Left renal pelvis (tissue), 4 donors: ENCODE measurements at regions not wholly inside any gene's neighbourhood (a gene's known extent, or its start where the extent isn't known, plus 50 kb on each side); places are given as distances from the start of the nearest gene placed in this dataset.

Source experiments
- DNase-seq, 4 donors: peaks; one replicate each; pipeline ENCODE4 v3.0.0-alpha.2; 2013; ENCODE audit warnings: low read depth in 4 of 4, low spot score in 3 of 4

- DNase-seq = no peak
Measured at GRCh38 chr16:51755577-51756355, 604.7 kb upstream of the SALL1 start.

DNA sequence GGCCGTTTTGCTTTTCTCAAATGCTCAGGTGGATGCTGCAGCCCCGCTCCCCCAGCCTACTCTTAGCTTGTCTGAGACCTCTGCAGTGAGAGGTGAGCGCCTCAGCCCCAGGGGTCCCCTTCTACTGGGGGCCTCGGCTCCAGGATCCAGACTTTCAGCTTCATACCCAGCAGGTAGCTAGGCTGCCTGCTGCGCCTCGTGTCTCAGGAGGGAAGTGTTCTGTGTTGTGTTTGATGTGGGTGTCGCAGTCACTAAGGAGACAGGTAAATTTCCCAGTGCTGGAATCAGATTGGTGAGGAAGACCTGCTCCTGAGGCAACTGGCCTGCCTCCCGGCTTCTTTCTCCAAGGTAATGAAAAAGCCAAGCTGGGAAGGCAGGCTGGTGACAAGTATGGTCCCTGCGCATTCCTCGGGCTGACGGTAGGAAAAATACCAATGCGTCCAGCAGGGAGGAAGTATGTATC lies 604.0 kb upstream of the SALL1 start:
- no peak for DNase-seq

DNA sequence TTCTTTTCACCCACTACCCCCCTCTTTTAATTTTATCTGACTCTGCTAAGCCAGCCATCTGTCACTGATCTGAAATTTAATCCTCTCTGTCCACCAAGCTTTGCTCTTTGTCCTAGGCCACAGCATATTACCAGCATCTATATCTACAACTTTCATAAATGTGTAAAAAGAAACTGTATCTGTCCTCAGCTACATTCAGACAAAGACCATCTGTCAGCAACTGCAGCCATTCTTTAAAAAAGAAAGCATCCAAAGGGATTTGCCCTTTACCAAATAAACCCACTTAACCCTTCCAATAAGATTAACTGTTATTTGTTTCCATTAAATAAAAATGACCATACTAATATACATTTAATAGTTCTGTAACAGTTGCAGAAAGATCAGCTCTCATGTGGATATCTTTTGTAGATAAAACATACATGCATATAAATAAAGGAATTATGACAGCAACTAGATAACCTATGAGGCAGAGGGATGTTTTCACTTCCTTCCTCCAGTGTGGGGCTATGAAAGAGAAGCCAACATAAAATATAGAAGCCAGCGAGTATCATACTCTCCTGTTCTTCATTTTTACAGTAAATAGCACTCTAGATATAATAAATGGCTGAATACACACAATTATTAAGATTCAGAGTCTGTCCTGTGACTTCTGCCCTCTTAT lies 602.5 kb upstream of the SALL1 start:
- no peak for DNase-seq

- no peak for DNase-seq
Measured at GRCh38 chr16:51752438-51752995, 601.4 kb upstream of the SALL1 start.

DNA sequence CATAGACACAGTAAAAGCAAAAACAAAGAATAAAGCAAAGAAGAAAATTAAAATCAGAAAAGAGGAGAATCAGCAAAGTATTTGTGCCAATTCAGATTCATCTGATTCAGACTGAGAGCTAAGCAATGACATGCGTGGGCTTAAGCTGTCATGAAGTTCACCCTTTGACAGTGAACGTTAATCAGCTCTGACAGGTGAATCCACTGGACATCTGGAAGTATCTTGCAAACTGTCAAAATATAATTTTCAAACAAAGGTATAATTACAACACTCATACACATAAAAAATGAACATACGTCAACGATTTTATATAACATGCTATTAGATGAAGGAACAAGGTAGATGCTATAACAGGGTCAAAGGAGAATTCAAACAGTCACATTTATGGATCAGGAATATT lies 596.3 kb upstream of the SALL1 start:
- DNase-seq = no peak

DNA sequence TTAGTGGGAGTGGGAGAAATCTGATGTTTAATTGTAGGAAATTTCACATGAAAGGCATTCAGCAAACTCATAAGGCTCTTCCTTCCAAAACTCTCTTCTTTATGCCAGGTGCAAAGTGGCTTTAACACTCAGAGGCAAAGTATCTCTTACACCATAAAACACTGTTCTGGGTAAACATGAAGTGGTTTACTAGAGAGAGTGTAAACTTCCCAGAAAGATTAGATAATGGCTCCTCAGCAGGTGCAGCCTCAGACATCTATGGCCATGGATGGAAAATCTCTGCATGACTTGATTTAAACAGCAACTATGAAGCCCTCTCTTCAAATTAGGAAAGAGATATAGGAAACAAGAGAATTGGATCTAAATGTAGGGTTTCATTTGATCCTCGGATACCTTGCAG lies 583.1 kb upstream of the SALL1 start:
- DNase-seq = no peak

- no peak for DNase-seq
Measured at GRCh38 chr16:51733181-51733580, 582.1 kb upstream of the SALL1 start.

DNA sequence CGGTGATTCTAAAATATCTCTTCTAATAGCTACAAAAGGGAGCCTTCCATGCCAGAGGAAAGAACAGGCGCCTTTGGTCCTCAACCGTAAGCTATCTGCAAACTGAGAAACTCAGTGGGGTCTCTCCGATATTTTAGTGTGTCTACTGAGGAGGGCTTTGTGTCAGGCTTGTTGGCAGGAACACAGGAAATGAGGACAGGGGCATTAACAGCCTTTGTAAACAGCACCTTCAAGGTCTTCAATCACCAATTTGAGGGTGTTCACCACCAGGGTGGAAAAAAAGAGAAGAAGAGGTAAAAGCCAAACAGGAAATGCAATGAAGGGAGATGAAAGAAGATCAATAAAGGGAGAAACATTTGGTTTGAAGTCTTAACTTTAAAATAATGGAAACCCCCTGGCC lies 580.1 kb upstream of the SALL1 start:
- no peak for DNase-seq

GRCh38 chr16:51723036-51723724 lies 572.1 kb upstream of the SALL1 start:
- DNase-seq = peak in 2 of 4 donors; percentile 18 to 53

GRCh38 chr16:51722467-51722866 lies 571.4 kb upstream of the SALL1 start:
- no peak for DNase-seq

DNA sequence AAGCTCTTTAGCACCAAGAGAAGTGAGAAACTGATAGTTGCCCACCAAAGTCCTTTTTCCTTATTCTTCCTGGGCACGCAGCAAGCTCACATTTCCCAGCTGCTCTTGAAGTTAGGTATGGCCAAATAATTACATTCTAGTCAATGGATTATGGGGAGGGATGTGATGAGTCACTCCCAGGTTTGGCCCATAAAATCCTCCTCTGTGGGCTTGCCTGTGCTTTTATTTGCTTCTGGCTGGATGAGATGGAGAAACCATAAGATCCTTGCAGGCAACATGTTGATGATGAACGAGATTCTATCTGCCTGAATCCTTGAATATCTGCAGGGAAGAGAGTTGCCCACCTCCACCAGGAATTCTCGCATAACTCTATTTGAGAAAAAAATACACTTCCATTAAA lies 568.3 kb upstream of the SALL1 start:
- no peak for DNase-seq

DNA sequence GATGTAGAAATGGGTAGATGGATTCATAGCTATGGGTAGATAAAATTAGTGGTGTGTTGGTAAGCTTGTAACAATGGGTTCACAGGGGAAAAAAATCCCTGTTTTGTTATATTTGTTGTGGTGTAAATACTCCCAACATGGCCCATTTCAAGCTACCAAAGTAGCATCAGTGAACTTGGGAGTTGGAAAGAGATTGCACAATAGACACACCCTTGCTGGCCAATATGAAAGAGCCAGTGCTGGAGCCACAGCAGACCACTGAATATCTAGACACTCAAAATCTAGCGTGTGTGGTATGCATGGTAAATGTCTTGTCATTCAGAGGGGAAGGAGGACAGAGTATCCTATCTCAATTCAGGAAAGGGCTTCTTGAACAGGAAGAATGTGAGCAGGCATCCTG lies 565.1 kb upstream of the SALL1 start:
- DNase-seq = no peak

- DNase-seq = no peak
Measured at GRCh38 chr16:51713502-51713901, 562.4 kb upstream of the SALL1 start.

- no peak for DNase-seq
Measured at GRCh38 chr16:51710905-51711563, 560.0 kb upstream of the SALL1 start.

- no peak for DNase-seq
Measured at GRCh38 chr16:51710186-51710585, 559.1 kb upstream of the SALL1 start.

DNA sequence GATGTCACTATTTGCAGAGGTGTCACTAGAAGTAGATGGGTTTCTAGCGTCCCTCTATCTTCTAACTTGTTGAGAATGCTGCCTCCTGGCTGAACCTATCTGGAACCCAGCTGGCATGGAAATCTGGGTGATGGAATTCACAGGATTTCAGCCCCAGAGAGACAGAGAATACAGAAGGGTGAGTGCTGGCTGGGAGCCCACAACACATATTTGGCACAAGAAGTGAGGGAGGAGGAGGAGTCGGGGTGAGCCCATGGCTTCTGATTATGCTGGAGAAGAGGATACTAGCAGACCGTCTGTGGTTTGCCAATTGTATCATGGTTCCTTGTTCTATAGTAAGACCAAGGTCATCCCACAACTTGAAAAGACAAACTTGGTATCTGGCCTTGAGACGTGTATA lies 557.8 kb upstream of the SALL1 start:
- DNase-seq = no peak

DNA sequence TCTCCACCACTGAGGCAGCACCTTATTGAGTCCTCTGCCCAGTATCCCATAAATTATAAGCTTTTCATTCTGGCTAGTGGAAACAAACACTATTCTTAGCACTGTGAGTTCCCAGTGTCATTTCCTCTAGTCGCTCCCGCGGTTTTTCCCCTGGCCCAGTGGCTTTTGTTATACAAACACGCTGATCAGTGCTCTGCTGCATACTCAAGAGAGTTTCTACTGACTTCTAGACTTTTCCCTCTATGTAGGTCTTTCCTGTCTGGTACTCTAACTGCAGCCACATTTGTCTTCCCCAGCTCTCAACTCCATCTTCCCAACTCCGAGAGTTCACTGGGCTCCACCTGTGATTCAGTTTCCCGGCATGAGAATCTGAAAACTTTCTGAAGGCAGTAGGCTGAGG lies 556.6 kb upstream of the SALL1 start:
- DNase-seq = no peak

GRCh38 chr16:51705142-51705541 lies 554.1 kb upstream of the SALL1 start:
- DNase-seq = no peak

DNA sequence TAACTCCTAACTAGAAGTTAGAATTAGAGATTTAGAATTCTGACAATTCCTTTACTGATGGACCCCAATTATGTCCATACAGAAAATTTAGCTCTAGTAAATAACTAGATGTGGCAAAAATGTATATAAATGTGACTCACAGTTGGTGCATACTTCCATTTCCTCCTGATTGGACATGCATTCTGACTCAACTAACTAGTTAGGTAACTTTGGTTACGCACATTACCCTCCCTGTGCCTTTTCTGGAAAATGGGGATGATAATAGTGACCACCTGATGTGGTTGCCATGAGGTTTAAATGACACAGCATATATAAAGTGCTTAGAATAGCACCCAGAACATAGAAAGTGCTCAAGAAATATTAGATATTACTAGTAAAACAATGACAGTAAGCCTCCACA lies 550.0 kb upstream of the SALL1 start:
- no peak for DNase-seq

DNA sequence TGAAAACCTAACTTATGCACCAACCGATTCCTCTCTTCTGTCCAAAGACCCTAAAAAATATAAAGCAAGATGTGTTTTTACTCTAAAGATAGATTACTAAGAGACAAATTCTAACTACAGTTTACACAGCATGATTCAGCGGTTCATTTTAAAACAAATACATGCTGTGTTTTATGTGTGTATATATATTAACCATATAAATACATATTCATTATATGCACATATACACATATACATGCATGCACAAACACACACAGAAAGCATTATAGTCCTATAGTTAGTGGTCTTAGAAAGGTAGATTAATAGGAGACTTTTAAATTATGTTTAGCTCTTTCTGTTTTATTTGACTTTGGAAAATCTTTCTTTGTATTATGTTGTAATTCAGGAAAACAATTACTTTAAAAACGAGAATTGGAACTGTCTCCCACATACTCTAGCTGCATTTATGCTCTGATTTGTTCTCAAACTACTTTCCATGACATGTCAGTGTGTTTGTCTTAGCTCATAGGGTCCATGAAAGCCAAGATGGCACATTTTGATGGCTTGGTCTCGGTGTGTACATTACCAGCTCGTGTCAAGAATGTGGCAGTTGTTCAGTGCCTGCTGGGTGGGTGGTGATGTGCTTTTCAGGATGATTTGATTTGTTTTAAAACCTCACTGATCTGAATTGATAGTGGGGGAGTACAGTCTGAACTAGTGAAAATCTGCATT lies 548.8 kb upstream of the SALL1 start:
- no peak for DNase-seq
